Natural killer cell treated with Interleukin-12 subunit alpha and Interleukin-12 subunit beta and Interleukin-15 and Interleukin-18, amount 100 ng/mL, for 72 hours (primary cell): ENCODE measurements at regions not wholly inside any gene's neighbourhood (a gene's known extent, or its start where the extent isn't known, plus 50 kb on each side); places are given as distances from the start of the nearest gene placed in this dataset.

Experiments
- ATAC-seq, 2 donors: fragments of 150-1000 bp; cut with Tn5 transposase in 1 of 2; sonication (Bioruptor Pico), chemical (Tn5 transposase) in 1 of 2; 2 replicates each; pipeline ENCODE4 v1.10.0; 2021
- DNase-seq: peaks from one replicate; pipeline ENCODE4 v3.0.0; 2022; ENCODE audit warnings: low spot score
- H3K27ac Mint-ChIP-seq, 2 donors: 1 replicate in 1 of 2; 2 replicates in 1 of 2; pipeline ENCODE4 v1.8.0; 2022; ENCODE audit warnings: mixed read lengths in 2 of 2, mild to moderate bottlenecking in 1 of 2, moderate library complexity in 1 of 2
- H3K27me3 Mint-ChIP-seq, 2 donors: 1 replicate in 1 of 2; 2 replicates in 1 of 2; pipeline ENCODE4 v1.8.0; 2022; ENCODE audit warnings: mixed read lengths in 2 of 2
- H3K36me3 Mint-ChIP-seq: one replicate; pipeline ENCODE4 v1.8.0; 2022; ENCODE audit warnings: mixed read lengths
- H3K4me1 Mint-ChIP-seq, 2 donors: 1 replicate in 1 of 2; 2 replicates in 1 of 2; pipeline ENCODE4 v1.8.0; 2022; ENCODE audit warnings: low read depth in 2 of 2, mixed read lengths in 2 of 2, mild to moderate bottlenecking in 1 of 2
- H3K4me3 Mint-ChIP-seq: one replicate; pipeline ENCODE4 v1.8.0; 2022; ENCODE audit warnings: mixed read lengths
- H3K9me3 Mint-ChIP-seq: 2 replicates; pipeline ENCODE4 v1.8.0; 2022; ENCODE audit warnings: mixed read lengths

DNA sequence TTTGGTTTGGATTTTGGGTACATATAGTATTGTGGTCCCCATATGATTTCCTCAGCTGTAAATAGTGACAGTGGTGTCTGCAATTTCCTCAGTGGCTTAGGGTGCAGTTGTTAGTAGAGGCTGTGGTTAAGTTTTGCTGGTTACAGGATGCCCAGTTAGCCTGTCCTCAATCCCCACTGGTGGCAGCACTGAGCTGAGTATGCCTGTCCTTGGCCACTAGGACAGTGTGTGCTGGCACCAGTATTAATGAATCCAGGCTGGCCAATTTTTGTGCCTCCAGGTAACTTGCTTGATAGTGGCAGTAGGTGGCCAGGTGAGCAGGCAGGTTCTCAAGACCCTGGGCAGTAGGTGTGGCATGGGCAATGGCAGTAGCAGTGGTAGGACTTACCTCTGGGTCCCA lies 973.1 kb downstream of the TMEM182 start:
- peaks cover 17% of the 10 kb centered on the region for H3K36me3 Mint-ChIP-seq
- peaks cover 27% of the 10 kb centered on the region for H3K9me3 Mint-ChIP-seq

DNA sequence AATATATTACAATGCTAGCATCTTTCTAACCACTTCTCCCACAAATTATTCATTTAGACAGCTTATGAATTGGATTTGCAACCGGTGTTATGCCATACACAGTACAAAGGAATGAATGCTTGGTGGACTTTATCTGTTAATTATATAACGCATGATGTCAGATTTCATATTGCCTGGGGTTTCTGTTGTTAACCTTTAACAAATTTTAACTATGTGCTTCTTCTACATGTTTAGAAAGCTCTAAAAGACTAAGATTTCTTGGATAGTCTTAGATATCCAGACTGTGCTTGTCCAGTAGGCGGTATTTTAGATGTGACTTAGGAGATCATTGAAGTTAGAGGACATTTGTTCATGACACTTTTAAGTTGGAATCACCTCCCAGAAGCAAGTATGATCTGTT lies 976.3 kb downstream of the TMEM182 start:
- Mint-ChIP-seq H3K27ac (no peak overlapping the region), H3K36me3 (peaks cover 17% of the 10 kb centered on the region), H3K4me3 (no peak overlapping the region), H3K9me3 (peaks cover 15% of the 10 kb centered on the region), H3K4me1 (no peaks in the 10 kb centered on the region), H3K27me3 (no peaks in the 10 kb centered on the region)
- DNase-seq, result no peak
- no peak for ATAC-seq

More for the DNA sequence above, 973.1 kb downstream of the TMEM182 start:
- DNase-seq (peak; percentile 59), ATAC-seq (peak in 1 of 2 donors; percentile 20)
- H3K4me3 Mint-ChIP-seq, result no peak overlapping the region
- no peak overlapping the region for H3K27ac Mint-ChIP-seq
- H3K4me1 Mint-ChIP-seq, result no peaks in the 10 kb centered on the region
- H3K27me3 Mint-ChIP-seq, result no peaks in the 10 kb centered on the region

DNA sequence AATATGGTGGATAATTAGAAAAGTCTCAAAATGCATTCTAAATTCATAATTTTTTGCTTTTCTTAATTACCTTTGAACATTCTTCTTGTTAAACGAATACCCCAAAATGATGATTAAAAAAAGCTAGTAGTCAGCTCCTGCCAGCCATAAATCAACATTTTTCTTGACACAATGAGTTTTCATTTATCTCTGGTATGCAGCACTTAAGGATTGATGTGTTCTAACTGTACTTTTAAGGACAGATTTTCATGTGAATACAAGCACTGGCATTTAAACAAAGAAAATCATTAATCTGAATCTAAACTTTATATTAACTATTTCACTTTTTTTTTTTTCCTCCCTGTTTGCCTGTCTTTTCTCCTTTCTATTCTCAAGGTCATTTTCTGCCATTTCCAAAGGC lies 976.8 kb downstream of the TMEM182 start:
- ATAC-seq, result no peak
- no peak overlapping the region for H3K27ac Mint-ChIP-seq
- no peaks in the 10 kb centered on the region for H3K27me3 Mint-ChIP-seq
- peaks cover 17% of the 10 kb centered on the region for H3K36me3 Mint-ChIP-seq
- H3K4me3 Mint-ChIP-seq, result no peak overlapping the region
- peaks cover 13% of the 10 kb centered on the region for H3K9me3 Mint-ChIP-seq
- no peaks in the 10 kb centered on the region for H3K4me1 Mint-ChIP-seq
- no peak for DNase-seq

DNA sequence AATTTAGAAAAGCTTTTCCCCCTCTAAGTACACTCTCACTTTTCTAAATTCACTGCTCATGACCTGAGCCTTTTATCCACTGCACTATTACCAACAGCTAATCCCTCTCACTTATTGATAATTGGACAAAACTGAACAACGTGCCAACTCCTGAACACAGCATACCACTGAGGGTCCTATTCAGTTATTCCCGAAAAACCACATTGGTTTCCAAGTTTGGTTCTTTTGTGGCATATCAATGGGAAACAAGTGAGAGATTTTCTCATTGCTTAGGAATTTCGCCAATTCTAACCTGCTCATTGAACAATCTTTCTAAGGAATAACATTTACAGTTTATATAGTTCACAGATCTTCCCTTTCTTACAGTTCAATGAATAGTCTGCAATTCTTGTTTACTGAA lies 977.4 kb downstream of the TMEM182 start:
- DNase-seq, result no peak
- ATAC-seq, result no peak
- Mint-ChIP-seq H3K4me1 (no peaks in the 10 kb centered on the region), H3K36me3 (peaks cover 13% of the 10 kb centered on the region), H3K4me3 (no peak overlapping the region), H3K27ac (no peak overlapping the region), H3K9me3 (peaks cover 13% of the 10 kb centered on the region), H3K27me3 (no peaks in the 10 kb centered on the region)

DNA sequence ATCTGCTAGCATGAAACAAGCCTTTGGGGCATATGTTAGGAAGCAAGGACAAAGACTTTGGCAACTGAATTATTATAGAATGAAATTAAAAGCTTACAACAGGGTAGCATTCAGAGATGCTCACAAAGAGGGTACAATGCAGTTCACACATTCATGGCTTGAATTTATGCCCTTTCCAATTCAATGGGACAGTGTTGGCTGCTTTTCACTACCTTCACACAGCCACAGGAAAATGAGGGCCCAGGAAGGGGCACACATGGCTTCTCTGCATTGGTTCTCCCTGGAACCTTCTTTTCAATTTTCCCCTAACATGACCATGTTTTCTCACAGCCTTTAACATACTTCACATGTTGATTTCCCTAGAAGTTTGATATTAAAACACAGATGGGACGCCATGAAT lies 978.1 kb downstream of the TMEM182 start:
- H3K36me3 Mint-ChIP-seq, result peaks cover 6% of the 10 kb centered on the region
- H3K9me3 Mint-ChIP-seq, result peaks cover 10% of the 10 kb centered on the region
- ATAC-seq (no peak), DNase-seq (no peak)
- no peaks in the 10 kb centered on the region for H3K4me1 Mint-ChIP-seq
- no peak overlapping the region for H3K27ac Mint-ChIP-seq
- no peak overlapping the region for H3K4me3 Mint-ChIP-seq
- H3K27me3 Mint-ChIP-seq, result no peaks in the 10 kb centered on the region

DNA sequence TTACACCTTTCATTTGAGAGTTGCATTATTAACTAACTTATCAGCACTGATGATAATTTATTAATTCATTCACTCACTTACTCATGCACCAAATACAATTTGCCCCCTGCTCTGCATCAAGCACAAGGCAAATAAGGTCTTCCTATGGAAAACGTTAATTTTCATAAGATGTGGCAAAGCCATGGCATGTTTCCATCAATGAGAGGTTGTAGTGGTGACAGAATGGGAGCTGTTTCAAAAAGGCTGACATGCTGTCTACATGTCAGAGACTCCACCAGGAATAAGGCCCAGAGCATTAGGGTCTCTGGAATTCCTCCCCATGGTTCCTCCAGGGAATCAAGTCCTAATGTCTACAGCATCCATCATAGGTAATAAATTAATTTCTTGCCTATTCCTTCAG lies 978.8 kb downstream of the TMEM182 start:
- Mint-ChIP-seq H3K27ac (no peak overlapping the region), H3K36me3 (peaks cover 6% of the 10 kb centered on the region), H3K27me3 (no peaks in the 10 kb centered on the region), H3K4me3 (no peak overlapping the region), H3K4me1 (no peaks in the 10 kb centered on the region), H3K9me3 (peaks cover 10% of the 10 kb centered on the region)
- DNase-seq (no peak), ATAC-seq (no peak)

DNA sequence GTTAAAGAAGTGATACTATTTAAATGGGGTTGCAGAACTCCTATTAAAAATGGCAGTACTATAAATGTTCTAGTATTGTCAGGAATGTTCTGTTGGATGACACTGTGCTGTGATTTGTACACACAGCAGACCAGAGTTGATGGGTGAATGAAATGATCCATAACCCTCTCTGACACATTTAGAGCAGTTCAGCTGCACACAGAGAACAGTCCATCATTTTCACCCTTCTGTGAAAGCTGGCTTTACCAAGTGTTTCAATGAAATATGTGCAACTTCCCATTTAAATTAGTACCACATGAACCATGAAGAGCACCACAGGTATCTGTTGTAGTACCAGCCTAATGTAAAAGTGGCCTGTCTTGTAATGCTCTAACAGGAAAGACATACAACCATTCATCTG lies 981.4 kb downstream of the TMEM182 start:
- Mint-ChIP-seq H3K36me3 (peaks cover 6% of the 10 kb centered on the region), H3K4me1 (no peaks in the 10 kb centered on the region), H3K4me3 (no peak overlapping the region), H3K27me3 (no peaks in the 10 kb centered on the region), H3K27ac (no peak overlapping the region), H3K9me3 (peaks cover 10% of the 10 kb centered on the region)
- ATAC-seq, result no peak
- no peak for DNase-seq

DNA sequence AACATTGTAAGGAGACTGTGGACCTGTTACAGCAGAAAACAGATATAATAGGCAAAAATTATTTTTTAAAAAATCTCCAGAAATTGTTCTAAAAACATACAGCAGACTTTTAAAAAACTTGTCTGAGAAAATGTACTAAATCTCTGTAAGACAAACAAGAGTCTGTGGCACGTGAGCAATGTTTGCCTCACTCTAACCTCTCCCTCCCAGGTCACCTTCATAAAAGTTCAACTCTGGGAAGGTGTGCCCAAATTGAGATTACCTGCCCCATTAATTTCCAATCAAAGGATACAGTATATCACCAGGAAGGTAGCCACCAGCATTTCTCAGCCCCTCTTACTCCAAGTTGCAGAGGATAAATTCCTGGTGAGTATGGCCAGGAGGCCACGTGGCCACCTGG lies 992.7 kb downstream of the TMEM182 start:
- H3K4me1 Mint-ChIP-seq, result no peaks in the 10 kb centered on the region
- no peaks in the 10 kb centered on the region for H3K27me3 Mint-ChIP-seq
- H3K9me3 Mint-ChIP-seq, result peaks cover 11% of the 10 kb centered on the region
- H3K27ac Mint-ChIP-seq, result no peak overlapping the region
- peaks cover 6% of the 10 kb centered on the region for H3K36me3 Mint-ChIP-seq
- ATAC-seq (no peak), DNase-seq (no peak)
- H3K4me3 Mint-ChIP-seq, result no peak overlapping the region

DNA sequence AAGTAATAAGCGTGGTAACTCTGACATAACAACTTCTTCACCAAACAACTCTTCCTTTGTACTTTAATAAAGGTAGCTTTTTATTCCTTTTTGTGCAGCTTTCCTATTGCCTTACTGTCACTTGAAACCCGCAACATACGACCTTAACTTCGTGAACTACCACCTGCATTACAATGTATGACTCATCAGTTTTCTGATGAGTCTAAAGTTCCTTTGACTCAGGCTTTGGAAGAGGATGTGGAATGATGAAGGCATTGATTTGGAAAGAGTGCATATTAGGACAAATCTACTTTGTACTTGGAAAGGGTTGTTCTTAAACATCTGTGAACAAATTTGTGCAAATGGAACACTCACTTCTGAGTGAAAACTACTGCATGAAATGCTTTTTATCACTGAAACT lies 1012.1 kb downstream of the TMEM182 start:
- ATAC-seq (no peak), DNase-seq (no peak)
- no peaks in the 10 kb centered on the region for H3K27me3 Mint-ChIP-seq
- no peak overlapping the region for H3K4me3 Mint-ChIP-seq
- peaks cover 24% of the 10 kb centered on the region for H3K9me3 Mint-ChIP-seq
- H3K4me1 Mint-ChIP-seq, result no peaks in the 10 kb centered on the region
- H3K27ac Mint-ChIP-seq, result no peak overlapping the region
- H3K36me3 Mint-ChIP-seq, result no peaks in the 10 kb centered on the region

DNA sequence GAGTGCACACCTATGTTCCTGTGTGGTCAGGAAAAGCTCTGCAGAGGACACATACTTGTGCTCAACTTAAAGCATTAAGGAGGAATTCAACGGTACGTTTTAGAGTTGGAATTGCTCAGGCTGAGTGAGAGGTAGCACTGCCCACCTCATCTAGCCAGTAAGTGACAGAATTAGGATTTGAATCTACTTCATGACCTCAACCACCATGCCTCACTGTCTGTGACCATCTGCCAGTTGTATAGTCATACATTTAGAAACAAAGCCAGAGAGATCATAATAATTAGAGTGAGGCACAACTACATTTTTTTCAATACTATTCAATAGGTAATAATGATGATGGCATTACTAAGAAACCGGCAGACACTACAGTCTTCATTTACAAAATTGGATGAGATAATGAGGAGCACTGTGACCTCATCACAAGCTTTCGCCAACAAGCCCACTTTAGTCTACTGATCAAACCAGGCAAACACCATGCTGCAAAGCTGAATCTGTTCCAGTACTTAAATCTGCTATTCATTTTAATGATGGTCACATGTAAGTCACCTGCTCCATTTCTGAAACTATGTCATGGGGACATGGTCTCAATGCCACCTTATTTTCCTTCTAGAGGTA lies 1018.4 kb downstream of the TMEM182 start:
- no peak for DNase-seq
- Mint-ChIP-seq H3K4me1 (no peaks in the 10 kb centered on the region), H3K36me3 (no peaks in the 10 kb centered on the region), H3K27ac (no peak overlapping the region), H3K9me3 (peaks cover 23% of the 10 kb centered on the region), H3K4me3 (no peak overlapping the region), H3K27me3 (no peaks in the 10 kb centered on the region)
- no peak for ATAC-seq

DNA sequence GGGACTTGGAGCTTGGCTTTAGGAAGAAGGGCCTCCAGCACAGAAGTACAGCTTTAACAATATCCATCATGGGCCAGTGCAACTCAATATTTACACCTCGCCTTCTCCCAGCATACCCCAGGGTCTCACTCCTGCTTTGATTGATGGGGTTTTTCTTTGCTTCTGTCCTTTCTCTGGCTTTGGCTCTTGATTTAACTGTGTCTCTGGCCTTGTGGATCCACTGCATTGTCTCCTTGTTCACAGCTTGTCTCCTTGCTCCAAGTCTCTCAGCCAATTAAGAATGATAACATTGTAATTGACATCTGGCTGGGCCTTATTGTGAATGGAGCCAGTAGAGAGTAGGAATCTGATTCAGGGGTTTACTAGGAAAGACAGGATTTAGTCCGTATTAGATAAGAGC lies 1019.5 kb downstream of the TMEM182 start:
- no peak overlapping the region for H3K27ac Mint-ChIP-seq
- no peaks in the 10 kb centered on the region for H3K27me3 Mint-ChIP-seq
- H3K4me1 Mint-ChIP-seq, result no peaks in the 10 kb centered on the region
- ATAC-seq (no peak), DNase-seq (no peak)
- H3K4me3 Mint-ChIP-seq, result no peak overlapping the region
- H3K9me3 Mint-ChIP-seq, result peaks cover 15% of the 10 kb centered on the region
- H3K36me3 Mint-ChIP-seq, result no peaks in the 10 kb centered on the region

DNA sequence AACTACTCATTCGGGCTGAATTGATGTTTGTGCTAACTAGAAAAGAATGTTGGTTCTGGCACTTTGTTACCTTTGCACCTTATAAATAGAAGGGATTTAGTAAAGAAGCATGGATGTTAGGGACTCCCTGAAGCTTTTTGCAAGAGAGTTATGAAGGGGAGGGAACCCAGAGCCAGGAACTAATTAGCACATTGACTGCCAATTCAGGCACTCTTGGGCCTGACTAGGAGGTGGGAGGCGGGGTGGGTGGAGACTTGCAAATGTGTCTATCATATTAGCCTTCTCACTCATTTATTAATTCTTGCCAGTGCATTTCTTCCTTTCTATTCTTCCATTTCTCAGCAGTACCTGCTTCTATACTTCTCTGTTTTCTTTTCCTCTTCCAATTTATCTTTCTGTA lies 1022.4 kb downstream of the TMEM182 start:
- Mint-ChIP-seq H3K4me1 (no peaks in the 10 kb centered on the region), H3K27ac (no peak overlapping the region), H3K27me3 (no peaks in the 10 kb centered on the region)

DNA sequence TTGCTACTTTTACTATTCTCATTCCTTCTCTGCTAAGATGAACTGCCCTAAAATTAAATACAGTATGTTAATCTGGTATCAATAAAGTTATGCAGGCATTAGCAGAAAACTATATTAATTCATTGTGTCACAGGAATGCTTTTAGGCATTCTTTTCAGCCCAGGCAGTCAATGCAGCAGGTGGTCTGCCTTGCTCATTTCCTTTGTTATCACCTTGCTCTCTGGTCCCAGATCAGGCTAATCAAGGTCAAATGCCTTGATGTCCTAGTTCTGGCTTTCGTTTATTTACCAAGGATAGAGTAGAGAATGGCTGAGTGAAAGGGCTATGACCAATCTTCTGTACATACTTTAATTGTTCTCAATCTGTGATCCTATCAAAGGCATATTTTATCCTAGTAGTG lies 1023.6 kb downstream of the TMEM182 start:
- Mint-ChIP-seq H3K36me3 (no peaks in the 10 kb centered on the region), H3K27me3 (no peaks in the 10 kb centered on the region), H3K27ac (no peak overlapping the region), H3K4me1 (no peaks in the 10 kb centered on the region), H3K4me3 (no peak overlapping the region), H3K9me3 (peaks cover 12% of the 10 kb centered on the region)
- ATAC-seq (no peak), DNase-seq (no peak)

More for the DNA sequence above, 1022.4 kb downstream of the TMEM182 start:
- no peak overlapping the region for H3K4me3 Mint-ChIP-seq
- H3K36me3 Mint-ChIP-seq, result no peaks in the 10 kb centered on the region
- ATAC-seq, result no peak
- H3K9me3 Mint-ChIP-seq, result peaks cover 12% of the 10 kb centered on the region
- DNase-seq, result no peak

DNA sequence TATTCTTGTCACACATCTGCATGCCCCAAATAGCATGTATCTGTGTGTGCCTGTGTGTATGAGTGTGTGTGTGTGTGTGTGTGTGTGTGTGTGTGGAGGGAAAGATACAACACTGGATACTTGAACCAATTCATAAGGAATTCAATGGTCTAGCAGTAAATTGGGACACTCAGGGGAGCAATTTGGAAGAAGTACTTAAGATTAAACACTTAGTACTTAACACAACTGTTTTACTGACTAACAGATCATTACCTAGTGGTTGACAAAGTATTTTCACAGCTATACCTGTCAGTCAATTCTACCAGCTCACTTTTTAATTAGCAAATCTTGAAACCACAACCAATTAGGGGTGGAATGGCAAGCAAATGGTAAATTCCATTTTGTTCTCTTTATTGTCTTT lies 1024.1 kb downstream of the TMEM182 start:
- no peak for ATAC-seq
- no peaks in the 10 kb centered on the region for H3K4me1 Mint-ChIP-seq

DNA sequence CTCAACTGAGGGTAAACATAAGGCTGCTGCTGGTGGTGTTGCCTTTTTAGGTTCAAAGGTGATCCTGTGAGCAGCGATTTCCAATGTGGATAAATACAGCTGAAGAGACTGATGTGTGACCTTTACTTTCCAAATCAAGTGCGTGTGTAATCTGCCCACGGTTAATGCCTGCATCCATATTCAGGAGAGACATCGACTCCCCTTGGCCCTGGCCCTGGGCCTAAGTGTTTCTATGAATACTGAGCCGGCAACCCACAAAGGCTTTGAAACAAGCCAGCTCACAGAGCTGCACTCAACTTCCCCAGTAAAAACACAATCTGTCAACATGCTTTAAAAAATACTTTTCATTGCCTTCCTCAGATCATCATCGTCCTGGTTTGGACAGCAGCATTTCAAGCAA lies 1026.6 kb downstream of the TMEM182 start:
- Mint-ChIP-seq H3K4me3 (no peak overlapping the region), H3K4me1 (no peaks in the 10 kb centered on the region), H3K9me3 (peaks cover 7% of the 10 kb centered on the region), H3K27me3 (no peaks in the 10 kb centered on the region), H3K27ac (no peak overlapping the region), H3K36me3 (no peaks in the 10 kb centered on the region)
- ATAC-seq (no peak), DNase-seq (no peak)

More for the DNA sequence above, 1024.1 kb downstream of the TMEM182 start:
- Mint-ChIP-seq H3K36me3 (no peaks in the 10 kb centered on the region), H3K4me3 (no peak overlapping the region), H3K9me3 (peaks cover 12% of the 10 kb centered on the region), H3K27ac (no peak overlapping the region), H3K27me3 (no peaks in the 10 kb centered on the region)
- no peak for DNase-seq
